Prostate gland (tissue), 2 donors: ENCODE measurements at regions not wholly inside any gene's neighbourhood (a gene's known extent, or its start where the extent isn't known, plus 50 kb on each side); places are given as distances from the start of the nearest gene placed in this dataset.

Source experiments
- CTCF ChIP-seq, 4 experiments: fragments of 200-600 bp in 2 of 4; fragments of 450-650 bp in 2 of 4; sonication (generic) in 2 of 4; IDR thresholded peaks; 1 replicate in 3 of 4; 2 replicates in 1 of 4; pipeline ENCODE4 v1.5.1; 2016 to 2019; ENCODE audit warnings: antibody characterized with exemption in 4 of 4, mild to moderate bottlenecking in 2 of 4, moderate library complexity in 2 of 4
- POLR2AphosphoS5 ChIP-seq: sonication (generic); formaldehyde crosslinking; IDR thresholded peaks from one replicate; pipeline ENCODE4 v1.6.1; 2017; ENCODE audit warnings: antibody characterized with exemption

- TF ChIP-seq CTCF (IDR thresholded peaks at IDR 0.05) (no peak), POLR2AphosphoS5 (no peak)
Observed at GRCh38 chr2:104745846-104746245, 108.1 kb upstream of the POU3F3 start.
